GM18858 (cell line): ENCODE measurements at regions not wholly inside any gene's neighbourhood (a gene's known extent, or its start where the extent isn't known, plus 50 kb on each side); places are given as distances from the start of the nearest gene placed in this dataset.
"Not testable (repeated sequence)": the region's sequence is repeated elsewhere in the genome, so short reads cannot be mapped to it uniquely, and the experiment has no call there.

Experiments
- ATAC-seq: cut with Tn5 transposase; IDR thresholded peaks from one replicate; pipeline ENCODE4 v1.9.1; 2021; ENCODE audit not compliant: unreplicated experiment

DNA sequence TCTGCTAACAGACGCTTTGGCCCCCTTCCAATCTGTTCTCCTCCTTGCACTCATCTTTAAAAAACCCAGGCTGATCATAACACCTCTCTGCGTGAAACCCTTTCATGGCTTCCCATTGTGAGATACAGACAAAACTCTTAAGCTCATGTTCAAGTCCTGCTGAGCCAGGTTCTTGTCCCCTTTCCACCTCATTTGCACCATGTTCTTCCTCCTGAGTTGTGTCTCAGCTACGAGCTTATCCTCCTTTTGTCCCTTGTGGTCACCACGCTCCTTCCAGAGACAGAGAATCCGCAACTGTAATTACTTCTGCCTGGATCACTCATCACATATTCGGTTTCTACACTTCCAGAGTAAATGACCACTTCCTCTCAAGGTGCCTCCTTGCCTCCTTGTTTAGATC, 238.8 kb downstream of the ACTR3 start:
- ATAC-seq, result no peak

DNA sequence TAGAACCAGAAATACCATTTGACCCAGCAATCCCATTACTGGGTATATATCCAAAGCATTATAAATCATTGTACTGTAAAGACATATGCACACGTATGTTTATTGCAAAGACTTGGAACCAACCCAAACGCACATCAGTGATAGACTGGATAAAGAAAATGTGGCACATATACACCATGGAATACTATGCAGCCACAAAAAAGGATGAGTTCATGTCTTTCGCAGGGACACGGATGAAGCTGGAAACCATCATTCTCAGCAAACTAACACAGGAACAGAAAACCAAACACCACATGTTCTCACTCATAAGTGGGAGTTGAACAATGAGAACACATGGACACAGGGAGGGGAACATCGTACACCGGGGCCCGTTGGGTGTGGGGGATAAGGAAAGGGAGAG, 242.2 kb downstream of the ACTR3 start:
- not testable (repeated sequence) for ATAC-seq

DNA sequence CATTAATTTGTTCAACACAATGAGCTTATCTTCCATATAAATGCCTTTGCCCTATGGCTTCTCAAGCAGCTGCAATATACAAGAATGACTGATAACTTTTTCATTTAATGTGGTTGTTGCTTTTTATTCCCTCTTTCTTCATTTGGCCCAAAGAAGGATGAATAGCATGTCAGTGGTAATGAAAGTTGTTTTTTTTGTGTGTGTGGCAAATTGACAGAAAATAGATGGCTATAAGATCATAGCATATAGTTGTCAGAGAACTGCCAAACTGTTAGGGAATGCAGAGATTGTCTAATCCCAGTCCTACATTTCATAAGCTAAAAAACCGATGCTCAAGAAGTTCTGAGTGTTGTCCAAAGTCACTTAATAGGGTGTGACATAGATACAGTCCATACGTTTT, 244.3 kb downstream of the ACTR3 start:
- ATAC-seq, result no peak

DNA sequence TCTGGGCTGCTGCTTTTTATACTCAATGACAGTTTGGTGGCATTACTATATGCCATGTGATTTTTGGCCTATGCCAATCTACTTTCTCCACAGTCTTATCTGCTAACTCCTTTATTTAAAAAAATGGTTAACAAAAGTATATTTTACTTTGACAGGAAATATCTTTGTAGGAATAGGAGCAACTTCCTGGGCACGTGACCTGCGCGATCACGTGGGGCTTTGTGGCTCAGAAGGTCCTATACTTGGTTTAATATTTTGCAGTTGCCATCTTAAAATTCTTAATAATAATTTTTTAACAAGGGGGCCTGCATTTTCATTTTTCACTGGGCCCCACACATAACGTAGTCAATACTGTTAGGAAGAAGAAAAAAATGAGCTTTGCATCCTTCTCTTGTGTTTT, 249.7 kb downstream of the ACTR3 start:
- no peak for ATAC-seq

DNA sequence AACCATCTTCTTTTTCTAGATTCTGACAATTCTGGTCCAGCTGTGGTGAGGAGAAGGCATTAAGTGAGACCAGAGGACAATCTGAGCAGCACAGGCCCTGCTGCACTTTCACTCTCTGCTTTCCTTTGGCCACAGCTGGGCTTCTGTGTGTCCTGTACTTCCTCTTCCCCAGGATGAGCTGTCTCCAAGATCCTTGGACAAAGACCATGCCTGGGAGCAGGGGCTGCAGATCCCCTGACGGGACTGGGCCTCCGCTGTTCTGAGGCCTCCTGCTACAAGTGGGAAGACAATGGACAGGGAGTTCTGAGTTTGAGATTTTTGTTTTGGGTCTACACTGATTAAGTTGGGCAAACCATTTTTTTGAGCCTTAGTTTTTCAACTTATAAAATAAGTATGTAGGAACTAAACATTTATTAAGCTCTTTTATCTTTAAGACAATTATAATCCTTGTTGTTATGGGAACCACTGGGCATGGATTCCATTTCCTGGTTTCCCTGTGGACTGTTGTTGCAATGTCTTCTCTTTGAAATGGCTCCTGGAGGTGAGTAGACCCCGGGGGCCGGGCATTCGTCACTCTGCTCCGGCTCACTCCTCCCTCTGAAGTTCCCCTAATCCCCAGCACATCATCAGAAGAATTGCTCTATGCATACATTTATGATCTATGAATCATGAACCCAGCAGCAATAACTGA, 266.6 kb downstream of the ACTR3 start:
- no peak for ATAC-seq

DNA sequence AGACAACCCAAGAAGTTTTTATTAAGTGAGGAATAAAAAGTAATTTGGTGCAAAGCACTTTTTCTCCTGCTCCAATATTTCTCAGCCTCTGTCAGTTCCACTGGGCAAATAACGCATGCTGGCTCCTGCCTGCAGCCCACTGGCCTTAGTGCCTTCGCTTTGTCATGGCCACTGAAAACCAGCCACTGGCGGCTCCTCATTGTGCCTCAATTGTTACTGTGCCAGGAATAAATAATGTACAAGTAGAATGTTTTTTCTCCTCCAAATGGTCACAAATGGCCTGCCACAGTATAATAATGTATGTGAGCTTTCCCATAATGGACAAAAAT, 267.1 kb downstream of the ACTR3 start:
- no peak for ATAC-seq

DNA sequence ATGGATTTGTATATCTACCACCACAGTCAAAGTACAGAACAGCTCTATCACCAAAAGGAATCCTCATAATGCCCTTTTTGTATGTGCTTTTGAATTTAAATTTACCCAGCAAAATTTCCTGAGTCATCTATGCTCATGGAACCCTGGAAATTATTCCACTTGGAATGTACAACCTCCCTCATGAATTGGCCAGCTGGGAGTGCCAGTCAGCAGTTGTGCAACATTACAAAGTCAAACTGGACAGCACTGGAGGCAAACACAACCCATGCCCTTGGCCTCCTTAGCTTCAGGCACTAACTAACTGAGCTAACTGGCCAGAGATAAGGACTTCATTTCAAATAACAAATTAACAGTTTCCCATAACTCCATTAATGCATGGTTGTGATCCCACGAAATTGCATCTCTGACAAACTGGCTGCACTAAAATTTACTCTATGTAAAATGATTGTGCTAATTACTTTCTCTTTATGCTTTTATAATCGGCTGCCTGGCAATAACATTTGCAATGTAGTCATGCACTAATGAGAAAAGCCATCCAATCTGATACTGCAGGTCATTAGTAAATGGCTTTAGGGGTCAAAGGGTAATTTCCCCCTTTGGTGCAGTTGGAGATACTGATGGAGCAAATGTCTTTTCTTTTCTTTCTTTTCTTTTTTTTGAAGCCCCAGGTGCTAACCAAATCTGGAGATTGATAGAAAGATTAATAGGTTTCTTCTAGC, 270.5 kb downstream of the ACTR3 start:
- no peak for ATAC-seq

DNA sequence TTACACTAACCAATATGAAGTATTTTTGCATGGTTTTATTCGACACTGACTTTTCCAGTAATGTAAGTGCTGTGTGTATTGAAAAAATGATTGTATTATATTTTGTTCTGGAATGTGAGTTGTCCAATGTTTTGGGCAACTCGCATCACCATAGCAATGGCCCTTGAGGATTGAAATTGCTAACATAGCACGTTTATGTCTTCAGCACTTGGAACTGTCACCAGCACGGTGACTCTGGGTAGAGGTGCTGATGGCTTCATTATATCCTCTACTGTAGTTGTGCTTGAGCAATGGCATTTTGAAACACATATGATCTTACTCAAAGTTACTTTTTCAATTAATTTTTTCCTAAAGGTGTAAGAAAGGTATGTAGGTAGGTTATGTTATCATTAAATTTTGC, 271.5 kb downstream of the ACTR3 start:
- ATAC-seq, result no peak

DNA sequence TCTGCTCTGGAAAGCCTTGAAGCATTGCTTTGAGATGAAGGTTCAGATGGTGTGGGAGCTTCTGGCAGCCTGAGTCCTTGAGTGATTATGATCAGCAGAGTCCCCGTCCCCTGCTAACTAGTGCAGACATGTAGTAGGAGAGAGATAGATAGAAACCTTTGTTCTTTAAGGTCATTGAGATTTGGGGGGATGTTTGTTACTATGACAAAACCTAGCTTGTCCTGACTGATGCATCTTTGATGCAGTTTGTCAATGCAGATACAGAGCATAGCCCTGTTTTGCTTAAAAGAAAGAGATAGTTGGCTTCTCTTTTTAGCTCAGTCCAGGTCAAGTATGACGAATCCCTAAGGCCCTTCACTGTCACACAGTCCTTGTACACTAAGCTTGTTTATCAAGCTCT, 274.6 kb upstream of the DPP10 start:
- ATAC-seq, result no peak

DNA sequence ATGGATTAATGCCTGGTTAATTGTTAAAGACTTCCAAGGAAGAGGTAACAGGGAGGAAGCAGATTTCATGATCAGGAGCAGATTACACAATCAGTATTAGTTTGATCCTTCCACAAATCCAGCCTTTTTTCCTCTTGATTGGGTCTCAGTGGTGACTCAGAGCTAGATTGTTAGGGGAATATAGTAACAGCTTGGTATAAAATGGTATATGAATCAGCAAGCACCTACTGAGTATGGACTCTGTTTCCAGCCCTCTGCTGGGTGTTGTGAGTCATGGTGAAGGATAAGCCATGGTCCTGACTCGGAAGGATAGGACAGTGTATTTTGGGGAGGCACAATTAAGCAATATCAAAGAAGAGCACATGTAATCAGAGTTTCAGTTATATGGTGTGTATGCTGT, 272.4 kb upstream of the DPP10 start:
- ATAC-seq, result no peak

DNA sequence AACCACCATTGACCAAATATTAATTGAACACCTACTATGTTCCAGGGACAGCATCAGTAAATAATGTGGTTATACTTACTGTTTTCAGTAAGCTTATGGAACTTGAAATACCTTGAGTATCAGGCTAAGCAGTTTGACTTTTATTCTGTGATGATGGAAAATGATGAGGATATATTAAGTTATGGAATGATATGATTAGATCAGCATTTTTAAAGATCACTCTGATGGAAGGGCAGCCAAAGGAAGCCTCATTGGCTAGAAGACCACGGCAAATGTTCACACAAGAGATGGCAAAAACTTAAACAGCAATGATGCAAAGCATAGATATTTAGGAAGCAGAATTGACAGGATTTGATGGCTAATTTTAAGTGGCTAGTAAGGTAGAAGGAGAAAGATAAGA, 266.9 kb upstream of the DPP10 start:
- ATAC-seq, result no peak

DNA sequence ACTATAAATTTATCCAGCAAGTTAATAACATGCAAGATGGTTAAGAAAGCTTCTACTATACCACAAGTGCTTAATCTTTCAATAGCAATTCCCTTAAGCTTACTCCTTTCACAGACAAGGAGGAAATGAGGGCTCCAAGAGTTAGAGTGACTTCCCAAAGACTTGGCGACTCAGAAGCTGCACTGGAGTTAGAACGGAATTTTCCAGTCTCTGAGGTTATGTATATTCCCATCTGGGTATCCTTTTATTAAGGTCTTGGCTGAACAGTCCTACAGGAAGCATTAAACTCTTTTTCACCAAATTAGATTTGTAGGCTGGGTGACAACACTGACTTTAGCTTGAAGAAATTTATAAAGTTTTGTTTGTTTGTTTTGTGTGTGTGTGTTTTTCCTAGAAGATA, 256.9 kb upstream of the DPP10 start:
- no peak for ATAC-seq

DNA sequence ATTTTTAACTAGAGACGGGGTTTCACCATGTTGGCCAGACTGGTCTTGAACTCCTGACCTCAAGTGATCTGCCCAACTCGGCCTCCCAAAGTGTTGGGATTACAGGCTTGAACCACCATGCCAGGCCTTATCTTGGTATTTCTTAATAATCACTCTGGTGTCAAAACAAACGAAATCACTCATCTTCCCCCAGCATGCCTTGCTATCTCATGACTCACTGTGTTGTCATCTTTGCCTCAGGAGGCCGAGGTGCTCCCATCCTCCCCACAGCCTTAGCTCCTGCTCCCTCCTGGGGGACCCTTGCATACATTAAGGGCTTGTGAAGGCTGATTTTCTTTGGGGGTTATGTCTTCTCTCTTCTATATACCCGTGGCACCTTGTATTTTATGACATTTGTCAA, 250.1 kb upstream of the DPP10 start:
- ATAC-seq, result no peak

DNA sequence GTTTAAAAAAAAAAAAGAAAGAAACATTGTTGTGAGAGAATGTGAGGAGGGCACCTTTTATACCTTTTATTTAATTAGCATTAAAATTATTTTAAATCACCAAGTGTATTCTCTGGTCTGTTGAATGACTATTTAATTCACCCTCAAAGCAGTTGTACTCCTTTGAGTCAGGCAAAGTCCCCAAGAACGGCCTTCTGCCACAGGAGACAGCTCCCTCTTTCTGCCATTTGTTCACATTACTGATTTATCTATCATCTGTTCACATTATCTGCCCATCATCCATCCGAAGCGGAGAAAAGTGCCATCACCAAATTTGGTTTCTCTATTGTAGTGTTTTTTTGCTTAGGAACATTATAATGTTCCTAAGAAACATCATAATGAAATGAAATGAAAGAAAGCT, 240.7 kb upstream of the DPP10 start:
- no peak for ATAC-seq

DNA sequence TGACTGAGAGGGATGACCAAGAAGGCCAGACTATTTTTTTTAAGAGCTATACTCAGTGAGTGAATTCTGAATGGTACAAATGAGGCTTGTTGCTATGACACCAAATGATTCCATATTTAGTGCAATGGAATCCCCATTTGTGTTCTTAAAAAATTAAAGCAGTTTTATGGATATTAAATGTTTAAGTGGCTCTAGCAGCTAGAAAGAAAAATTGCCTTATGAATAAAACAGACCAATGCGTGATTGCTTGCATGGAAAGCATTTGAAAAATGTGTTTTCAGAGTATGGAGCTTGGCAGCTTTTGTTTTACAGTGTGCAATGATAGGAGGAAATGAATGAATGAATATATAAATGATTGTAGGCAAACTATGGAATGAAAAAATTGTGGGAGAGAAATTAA, 238.8 kb upstream of the DPP10 start:
- ATAC-seq, result no peak

DNA sequence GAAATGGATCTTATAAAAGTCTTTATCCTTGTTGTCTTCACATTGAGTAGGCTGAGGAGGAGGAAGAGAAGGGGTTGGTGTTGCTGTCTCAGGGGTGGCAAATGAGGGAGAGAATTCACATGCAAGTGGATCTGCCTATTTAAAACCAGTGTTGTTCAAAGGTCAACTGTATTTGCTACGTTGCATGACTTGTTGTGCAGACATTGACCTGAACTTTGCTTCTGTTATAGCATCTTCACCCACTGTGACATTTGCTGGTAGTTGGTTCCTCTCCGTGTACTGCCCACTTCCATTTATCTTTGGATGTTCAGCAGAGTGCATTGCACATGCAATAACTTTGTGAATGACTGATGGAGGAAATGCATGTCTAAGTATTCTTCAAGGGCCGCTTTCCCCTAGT, 228.6 kb upstream of the DPP10 start:
- no peak for ATAC-seq

DNA sequence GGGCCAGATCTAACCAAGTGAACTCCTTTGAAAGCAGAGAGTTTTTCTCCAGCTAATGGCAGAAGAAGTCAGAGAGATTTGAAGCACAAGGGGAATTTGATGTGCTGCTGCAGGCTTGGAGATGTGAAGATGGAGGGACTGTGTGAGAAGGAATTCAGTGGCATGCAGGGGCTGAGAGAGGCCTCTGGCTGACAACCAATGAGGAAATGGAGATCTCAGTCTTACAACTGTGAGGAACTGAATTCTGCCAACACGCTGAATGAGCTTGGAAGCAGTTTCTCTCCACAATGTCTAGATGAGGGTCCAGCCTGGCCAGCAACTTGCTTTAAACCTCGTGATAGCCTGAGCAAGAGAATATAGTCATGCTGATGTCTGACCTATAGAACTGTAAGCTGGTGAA, 224.1 kb upstream of the DPP10 start:
- ATAC-seq, result no peak

DNA sequence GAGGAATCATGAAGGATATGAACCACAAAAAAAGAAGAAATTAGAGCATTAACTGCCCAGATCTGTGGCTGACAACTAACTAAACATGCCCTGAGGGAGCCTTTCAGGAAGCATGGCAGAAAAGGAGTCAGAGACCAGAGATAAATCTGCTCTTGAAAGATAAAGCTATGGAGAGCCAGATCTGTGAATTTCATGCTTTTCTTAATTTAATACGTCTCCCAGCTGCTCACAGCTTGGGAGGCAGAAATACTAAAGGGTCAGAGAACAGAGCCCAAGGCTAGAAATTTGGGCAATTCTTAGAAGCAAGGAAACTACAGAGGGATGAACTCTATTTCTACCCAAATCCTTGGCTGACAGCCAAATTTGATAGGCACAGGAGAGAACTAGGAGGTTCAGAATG, 223.0 kb upstream of the DPP10 start:
- no peak for ATAC-seq

DNA sequence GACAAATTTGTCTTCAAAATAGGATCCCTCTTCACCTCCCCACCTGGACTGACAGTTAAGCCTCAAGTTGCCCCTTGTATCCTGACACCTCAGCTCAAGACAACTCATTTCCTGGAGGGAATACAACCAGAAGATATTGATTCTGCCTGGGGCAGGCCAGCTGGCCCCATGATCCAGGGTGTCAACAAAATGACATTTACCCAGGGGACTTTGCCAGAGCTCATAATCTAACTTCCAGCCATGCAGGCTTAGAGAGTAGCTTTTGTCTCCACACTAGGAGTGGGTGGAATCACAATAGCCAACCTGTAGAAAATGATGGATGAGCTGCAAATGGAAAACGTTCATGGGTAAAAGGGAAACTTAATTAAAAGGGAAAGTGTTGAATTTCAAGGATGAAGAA, 220.1 kb upstream of the DPP10 start:
- no peak for ATAC-seq

DNA sequence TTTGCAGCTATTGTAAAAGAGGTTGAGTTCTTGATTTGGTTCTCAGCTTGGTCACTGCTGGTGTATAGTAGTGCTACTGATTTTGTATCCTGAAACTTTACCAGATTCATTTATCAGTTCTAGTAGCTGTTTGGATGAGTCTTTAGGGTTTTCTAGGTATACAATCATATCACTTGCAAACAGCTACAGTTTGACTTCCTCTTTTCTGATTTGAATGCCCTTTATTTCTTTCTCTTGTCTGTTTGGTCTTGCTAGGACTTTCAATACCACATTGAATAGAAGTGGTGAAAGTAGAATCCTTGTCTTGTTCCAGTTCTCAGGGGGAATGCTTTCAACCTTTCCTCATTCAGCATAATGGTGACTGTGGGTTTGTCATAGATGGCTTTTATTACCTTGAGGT, 210.5 kb upstream of the DPP10 start:
- ATAC-seq, result no peak

DNA sequence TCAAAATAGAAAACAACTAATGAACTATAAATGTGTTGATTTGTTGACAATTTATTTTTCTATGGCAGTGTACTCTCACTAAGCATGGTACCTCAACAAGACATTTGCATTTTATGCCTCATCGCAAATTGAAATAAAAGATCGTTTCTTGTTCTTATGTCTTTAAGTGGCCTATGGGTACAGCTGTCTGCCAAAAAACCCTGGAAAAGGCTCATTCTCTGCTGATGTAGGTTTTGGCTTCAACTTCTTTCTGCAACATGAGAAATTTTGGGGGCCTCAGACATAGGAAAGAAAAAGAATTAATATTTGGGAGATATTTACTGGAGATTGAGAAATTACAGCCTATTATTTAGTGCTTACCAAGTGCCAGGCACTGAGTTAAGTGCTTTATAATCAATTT, 205.1 kb upstream of the DPP10 start:
- no peak for ATAC-seq

DNA sequence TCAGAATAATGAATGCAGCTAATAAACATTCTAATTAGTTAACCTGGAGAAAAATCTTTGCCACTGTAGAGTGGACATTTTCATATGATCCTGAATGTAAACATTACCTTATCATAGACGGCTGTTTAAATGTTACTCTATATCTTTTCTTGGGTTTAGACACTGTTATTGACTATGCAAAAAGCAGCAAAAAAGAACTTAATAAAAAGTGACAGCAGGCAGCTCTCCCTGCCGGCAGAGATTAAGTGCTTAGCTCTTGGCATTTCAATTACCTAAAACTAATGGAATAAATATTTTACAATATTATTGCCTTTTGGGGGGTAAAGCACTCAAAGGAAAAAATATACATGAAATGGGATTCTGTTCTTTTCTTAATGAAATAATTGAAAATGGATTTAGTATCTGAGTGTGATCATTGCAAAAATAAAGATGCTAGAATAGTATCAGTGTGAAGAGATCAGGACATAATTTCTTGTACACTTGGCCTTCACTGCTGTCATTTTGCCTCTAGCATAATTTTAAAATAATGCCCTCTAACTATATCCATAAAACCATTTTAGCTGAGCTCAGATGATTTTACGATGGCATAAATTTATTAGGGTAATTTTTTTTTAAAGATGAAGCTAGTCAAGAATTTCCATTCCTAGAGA, 203.4 kb upstream of the DPP10 start:
- no peak for ATAC-seq

DNA sequence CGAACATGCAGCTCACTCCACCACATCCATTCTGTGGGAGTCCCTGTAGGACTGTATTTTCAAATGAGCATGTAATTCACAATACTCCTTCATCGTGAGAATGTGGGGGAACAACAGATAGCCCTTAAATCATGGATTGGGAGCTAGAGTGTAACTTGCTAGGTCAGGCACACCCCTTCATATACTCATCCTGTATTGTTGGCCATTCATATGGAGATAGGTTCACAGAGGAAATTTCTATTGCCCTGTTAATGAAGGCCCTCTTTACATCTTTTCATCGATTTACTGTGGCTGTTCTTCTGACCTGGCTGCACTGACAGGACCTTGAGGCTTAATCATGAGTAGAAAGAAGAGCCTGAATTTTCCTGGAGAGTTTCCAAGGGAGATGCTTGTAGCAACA, 193.8 kb upstream of the DPP10 start:
- ATAC-seq, result no peak
